ENCODE measurements at regions not wholly inside any gene's neighbourhood (a gene's known extent, or its start where the extent isn't known, plus 50 kb on each side); places are given as distances from the start of the nearest gene placed in this dataset.

- no peak for TF ChIP-seq EP300 (IDR thresholded peaks at IDR 0.05)
- TF ChIP-seq CTCF (IDR thresholded peaks at IDR 0.05), result no peak
- no peak for TF ChIP-seq POLR2AphosphoS5 (IDR thresholded peaks at IDR 0.05)
Observed at GRCh38 chr2:145299368-145299767, 779.4 kb upstream of the ZEB2 start.

All from suprapubic skin (tissue), 4 donors.